HG03066 (cell line): ENCODE measurements at regions not wholly inside any gene's neighbourhood (a gene's known extent, or its start where the extent isn't known, plus 50 kb on each side); places are given as distances from the start of the nearest gene placed in this dataset.
"Not testable (repeated sequence)": the region's sequence is repeated elsewhere in the genome, so short reads cannot be mapped to it uniquely, and the experiment has no call there.

Experiments
- ATAC-seq: cut with Tn5 transposase; IDR thresholded peaks from one replicate; pipeline ENCODE4 v1.9.1; 2021; ENCODE audit warnings: low read depth; ENCODE audit not compliant: unreplicated experiment

DNA sequence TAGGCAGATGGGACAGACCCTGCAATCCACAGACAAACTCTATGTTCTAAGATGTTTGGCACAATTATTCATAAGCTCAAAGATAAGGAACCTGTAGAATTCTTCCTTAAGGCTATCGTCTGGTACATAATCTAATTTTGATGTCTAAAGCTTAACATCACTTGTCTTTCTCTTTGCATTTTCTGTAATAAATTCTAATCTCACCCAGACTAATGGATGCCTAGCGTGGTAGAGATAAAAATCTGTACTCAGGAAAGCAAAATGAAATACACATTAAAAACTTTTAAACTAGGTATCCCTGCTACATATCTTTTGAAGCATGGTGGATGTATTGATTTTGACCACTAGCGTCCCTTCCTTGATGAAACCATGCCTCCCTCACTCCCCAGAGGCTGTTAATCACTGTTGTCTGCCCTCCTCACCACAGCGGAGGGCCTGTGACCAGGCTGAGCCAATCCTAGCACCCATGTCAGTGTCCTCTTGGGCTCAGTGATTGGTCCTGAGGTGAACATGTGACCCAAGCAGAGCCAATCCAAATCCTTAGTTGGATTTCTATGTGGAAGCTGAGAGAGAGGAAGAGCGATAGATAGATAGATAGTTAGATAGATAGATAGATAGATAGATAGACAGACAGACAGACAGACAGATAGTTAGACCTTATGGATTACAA, 82.2 kb upstream of the GRK3 start:
- no peak for ATAC-seq

- ATAC-seq = no peak
Observed at GRCh38 chr22:25482868-25483639, 81.4 kb upstream of the GRK3 start.

DNA sequence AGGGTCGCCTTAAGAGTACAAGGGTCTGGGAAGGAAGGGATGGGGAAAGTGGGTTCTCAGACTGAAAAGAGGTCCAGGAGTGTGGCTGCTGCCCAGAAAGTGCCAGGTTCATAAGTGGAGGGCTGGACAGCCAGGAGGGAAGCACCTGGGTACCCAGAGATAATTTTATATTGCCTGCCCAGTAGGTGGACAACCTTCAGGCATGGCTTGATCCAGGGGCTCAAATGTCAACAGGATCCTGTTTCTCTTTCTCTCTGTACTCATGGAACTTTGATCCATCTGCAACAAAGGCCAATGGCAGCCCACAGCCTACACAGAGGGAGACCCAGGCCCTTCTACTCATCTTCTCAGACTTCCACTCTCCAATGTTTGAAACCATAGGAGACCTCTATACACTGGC, 80.5 kb upstream of the GRK3 start:
- no peak for ATAC-seq

DNA sequence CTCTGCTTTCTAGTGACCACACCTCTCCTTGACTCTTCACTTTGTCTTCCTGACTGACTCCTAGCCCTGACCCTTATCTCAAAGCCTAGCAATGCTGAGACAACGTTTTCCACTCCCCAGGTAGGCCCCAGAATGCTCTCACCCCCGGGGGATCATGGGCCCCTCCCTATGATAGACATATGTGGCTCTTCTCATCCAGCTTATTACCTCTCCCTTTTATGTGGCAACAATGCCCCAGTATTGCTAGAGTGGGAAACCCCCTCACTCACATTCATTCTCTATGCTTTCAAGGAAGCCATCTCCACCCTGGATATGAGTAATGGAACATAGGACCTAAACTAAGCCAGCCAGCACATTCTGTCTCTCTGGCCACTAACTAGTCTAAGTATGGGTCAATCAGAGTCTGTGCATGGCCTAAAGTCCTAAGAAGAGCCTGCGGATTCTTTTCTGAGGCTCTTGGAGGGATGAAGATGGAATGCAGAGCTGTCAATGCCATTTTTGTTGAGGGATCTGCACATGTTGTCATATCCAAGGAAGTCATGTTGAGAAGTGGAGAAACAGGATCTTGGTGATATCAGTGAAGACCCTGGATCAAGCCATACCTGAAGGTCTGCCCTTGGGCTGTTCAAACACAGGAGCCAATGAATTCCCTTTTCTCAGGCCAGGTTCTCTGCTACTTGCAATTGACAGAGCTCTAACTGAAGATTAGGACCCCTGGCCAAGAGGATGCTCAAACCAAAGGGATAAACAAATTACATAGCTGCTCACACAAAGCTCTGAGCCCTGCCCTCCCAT, 79.8 kb upstream of the GRK3 start:
- no peak for ATAC-seq

DNA sequence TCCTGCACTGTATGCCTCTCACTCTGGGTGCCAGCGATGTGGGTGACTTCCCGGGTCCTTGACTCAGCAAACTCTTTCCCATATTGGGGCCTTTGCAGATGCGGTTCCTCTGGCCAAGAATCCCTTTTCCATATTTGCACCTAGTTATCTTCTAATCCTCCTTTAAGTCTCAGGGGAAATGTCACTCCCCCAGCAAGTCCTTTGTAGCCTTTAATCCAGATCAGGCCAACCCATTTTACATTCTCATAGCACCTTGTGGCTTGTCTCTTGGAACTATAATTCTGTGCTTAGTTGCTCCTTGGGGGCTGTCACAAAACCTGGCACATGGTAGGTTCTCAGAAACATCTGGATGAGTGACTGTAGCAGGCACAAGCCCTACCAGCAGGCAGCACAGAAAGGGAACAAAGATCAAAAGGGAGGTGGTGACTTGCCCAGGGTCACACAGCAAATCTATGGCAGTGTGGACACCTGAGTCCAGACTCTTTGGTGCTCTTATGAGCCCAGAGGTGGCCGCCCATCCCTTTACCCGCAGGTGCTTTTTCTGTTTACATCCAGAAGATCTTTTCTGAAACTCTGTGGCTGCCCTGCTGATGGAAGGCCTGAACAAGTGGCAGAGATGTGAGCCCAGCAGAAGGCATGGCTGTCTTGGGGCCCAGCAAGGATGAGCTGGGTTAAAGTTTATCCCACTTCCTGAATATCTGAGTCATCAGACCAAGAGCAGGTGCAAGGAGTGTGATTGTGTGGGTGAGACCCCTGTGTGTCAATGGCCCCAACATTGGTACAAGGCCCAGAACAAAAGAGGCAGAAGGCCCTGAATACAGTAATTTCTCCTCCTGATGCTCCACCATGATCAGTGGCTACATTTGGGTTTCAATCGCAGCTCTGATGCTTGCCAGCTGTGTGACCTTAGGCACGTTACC, 78.6 kb upstream of the GRK3 start:
- ATAC-seq = peak; percentile 51

GRCh38 chr22:25487508-25487907, 77.0 kb upstream of the GRK3 start:
- no peak for ATAC-seq

GRCh38 chr22:25488244-25489020, 76.0 kb upstream of the GRK3 start:
- ATAC-seq = no peak

DNA sequence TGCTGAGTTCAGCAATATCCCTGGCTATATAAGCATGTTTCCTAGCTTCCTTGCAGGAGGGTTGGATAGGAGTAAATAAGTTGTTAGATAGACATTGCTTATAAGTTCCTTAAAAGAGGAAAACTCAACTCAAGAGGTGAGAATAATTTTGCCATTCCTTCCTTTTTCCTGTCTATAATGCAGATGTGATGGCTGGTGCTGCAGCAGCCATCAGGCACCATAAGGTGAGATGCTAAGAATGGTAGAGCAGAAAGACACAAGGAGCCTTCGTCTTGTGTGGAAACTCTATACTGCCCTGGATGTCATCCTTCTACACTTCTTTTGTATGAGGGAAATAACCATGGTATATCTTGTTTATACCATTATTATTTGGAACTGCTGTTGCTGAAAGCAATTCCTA, 74.5 kb upstream of the GRK3 start:
- ATAC-seq = no peak

- no peak for ATAC-seq
Observed at GRCh38 chr22:25490896-25491295, 73.6 kb upstream of the GRK3 start.

- ATAC-seq = no peak
Observed at GRCh38 chr22:25492162-25492561, 72.3 kb upstream of the GRK3 start.

DNA sequence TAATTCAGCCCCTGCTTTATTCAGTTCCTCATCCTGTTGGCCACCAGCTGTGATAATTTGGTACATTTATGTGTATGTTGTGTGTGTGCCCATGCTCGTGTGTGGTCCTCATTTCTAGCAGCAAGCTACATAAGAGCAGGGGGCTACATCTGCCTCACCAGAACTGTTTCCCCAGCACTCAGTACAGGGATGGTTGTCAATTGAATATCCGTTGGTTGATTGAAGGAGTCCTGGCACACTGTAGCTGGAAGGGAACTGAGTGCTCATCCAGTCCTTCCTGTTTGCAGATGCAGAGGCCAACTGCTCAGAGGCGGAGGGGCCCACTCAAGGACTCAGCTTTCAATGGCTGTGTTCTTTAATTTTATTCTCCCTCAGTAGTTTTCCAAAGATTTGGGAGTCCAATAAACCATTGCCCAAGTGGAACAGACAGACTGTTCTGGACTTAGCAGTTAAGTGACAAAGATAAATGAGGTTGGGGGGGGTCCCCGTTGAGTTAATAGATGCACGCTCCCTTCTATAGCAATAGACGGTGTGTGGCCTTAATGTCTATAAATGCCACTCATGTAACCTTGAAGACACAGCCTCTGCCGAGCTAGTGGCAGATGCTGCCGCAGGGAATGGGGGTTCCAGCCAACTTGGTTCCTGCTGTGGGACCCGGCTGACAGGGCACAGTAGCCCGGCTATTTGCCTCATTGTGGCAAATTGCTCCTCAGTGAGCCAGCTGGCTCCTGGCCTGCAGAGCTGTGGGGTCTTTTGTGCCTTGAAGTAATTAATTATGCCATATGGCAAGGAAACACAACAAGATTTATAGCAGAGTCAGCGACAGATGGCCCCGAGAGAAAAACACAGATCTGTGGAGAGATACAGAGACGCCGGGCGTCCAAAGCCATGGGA, 71.4 kb upstream of the GRK3 start:
- ATAC-seq = no peak

GRCh38 chr22:25493794-25494193, 70.7 kb upstream of the GRK3 start:
- ATAC-seq = no peak

GRCh38 chr22:25494774-25495173, 69.7 kb upstream of the GRK3 start:
- ATAC-seq = peak; percentile 80

GRCh38 chr22:25495285-25495684, 69.2 kb upstream of the GRK3 start:
- no peak for ATAC-seq

- no peak for ATAC-seq
Observed at GRCh38 chr22:25496396-25497064, 67.9 kb upstream of the GRK3 start.

GRCh38 chr22:25497181-25497641, 67.3 kb upstream of the GRK3 start:
- ATAC-seq = no peak

DNA sequence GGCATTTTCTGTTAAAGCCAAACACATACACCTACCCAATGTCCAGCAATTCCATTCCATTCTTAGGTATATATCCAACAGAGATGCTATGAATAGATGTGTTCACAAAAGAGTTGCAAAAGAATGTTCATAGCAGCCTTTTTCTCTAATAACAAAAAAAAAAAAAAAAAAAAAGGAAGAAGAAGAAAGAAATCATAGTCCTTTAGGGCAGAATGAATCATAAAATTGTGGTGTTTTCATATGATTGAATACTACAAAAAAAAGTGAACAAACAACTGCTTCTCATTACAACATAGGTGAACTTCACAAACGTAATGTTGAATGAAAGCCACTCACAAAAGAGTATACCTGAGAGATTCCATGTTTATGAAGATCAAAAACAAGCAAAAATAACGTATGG, 66.8 kb upstream of the GRK3 start:
- ATAC-seq = no peak

DNA sequence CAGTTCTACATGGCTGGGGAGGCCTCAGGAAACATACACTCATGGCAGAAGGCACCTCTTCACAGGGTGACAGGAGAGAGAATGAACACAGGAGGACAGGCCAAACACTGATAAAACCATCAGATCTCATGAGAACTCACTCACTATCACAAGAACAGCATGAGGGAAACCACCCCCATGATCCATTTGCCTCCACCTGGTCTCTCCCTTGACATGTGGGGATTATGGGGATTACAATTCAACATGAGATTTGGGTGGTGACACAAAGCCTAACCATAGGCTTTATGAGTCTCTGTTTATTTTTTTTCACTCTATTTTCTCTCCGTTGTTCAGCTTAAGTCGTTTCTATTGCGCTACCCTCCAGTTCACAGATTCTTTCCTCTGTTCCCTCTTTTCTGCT, 63.8 kb upstream of the GRK3 start:
- ATAC-seq = not testable (repeated sequence)
